GM18868 (cell line): ENCODE measurements at regions not wholly inside any gene's neighbourhood (a gene's known extent, or its start where the extent isn't known, plus 50 kb on each side); places are given as distances from the start of the nearest gene placed in this dataset.

Source experiments
- ATAC-seq: cut with Tn5 transposase; IDR thresholded peaks from one replicate; pipeline ENCODE4 v1.9.1; 2021; ENCODE audit warnings: mild to moderate bottlenecking, moderate library complexity; ENCODE audit not compliant: unreplicated experiment

GRCh38 chr6:159487636-159488035 lies 205.4 kb downstream of the SOD2 start:
- no peak for ATAC-seq

DNA sequence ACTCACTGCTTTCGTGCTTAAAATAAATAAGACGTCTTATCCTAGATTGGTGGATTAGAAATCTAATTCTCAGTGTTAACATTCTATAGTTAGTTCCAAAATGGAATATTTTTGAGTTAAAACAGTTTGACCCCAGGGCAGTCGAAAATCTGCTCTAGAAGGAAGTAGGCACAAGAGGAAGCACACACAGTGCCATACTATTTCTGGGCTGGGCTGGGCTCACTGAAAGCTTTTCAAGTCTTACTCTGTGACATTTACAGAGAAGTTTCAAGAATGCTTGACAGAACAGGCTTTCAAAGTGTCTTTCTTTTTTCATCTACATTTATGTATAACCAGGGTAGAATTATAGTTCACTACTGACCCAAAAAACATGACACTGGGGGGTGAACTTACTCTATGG lies 209.8 kb downstream of the SOD2 start:
- no peak for ATAC-seq

DNA sequence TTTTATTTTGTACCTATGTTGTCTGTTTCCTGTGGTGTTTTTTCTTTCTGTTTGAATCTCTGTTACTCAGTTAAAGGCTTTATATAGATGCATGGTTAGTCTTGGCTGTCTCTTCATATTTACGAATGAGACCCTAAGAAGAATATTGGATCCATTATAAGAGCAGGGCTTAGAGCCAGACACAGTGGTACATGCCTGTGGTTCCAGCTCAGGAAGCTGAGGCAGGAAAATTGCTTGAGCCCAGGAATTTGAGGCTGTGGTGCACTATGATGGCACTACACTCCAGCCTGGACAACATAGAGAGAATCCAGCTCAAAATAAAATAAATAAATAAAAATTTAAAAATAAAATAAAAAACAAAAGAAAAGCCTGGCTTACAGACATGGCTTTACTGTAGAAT lies 211.1 kb downstream of the SOD2 start:
- ATAC-seq, result no peak

GRCh38 chr6:159480471-159480870 lies 212.6 kb downstream of the SOD2 start:
- ATAC-seq, result no peak

DNA sequence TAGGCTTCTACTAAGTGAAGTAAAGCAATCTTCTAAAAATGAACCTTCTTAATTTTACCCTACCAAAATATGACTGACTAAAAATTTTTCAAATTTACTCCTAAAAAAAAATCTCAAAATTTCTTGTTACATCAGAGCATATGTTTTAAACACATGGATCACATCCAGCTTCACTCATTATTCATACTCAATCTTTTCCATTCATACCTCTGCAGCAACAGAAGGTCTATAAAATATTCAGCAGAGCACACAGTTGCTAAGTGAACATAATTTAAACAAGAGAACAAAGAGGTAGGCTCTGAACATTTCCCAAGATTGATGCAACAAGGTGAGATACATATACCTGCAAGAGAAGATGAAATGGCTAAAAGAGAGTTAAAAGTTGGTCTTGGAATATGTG lies 213.9 kb downstream of the SOD2 start:
- ATAC-seq, result no peak

- ATAC-seq, result no peak
Measured at GRCh38 chr6:159473475-159474263, 219.4 kb downstream of the SOD2 start.

GRCh38 chr6:159470397-159470796 lies 222.6 kb downstream of the SOD2 start:
- ATAC-seq, result no peak

DNA sequence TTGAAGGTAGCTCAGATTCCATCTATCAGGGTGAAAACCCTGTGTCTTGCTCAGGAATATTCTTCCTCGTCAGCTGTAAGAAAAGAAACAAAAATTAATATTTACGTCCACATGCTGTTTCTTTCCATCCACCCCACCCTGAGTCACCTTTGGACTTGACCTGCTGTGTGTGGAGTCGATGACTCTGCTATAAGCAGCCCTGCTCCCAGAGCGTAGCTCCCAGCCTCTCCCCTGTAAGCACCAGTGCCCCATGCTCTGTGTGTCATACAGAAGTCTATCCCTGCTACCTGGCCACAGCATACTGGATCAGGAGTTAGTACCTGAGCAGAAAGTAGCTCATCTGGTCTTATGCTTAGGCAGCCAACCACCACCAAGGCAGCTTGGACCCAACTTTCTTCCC lies 223.6 kb downstream of the SOD2 start:
- no peak for ATAC-seq

DNA sequence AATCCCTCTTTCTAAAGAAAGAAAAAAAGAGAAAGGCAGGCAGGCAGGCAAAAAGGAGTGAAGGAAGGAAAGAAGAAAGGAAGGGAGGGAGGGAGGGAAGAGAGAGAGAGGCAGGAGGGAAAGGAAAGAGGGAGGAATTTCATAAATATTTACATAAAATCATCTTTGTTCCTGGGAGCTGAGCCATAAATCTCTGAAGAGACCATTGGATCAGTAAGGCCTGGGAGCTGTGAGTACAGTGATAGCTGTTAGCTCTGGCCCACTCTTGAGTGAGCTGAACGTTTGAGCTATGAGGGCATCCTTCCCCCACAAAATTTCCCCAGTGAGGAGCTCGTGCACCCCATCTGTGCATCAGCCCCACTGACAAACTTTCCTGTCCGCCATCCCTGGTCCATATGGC lies 224.0 kb downstream of the SOD2 start:
- ATAC-seq, result no peak

DNA sequence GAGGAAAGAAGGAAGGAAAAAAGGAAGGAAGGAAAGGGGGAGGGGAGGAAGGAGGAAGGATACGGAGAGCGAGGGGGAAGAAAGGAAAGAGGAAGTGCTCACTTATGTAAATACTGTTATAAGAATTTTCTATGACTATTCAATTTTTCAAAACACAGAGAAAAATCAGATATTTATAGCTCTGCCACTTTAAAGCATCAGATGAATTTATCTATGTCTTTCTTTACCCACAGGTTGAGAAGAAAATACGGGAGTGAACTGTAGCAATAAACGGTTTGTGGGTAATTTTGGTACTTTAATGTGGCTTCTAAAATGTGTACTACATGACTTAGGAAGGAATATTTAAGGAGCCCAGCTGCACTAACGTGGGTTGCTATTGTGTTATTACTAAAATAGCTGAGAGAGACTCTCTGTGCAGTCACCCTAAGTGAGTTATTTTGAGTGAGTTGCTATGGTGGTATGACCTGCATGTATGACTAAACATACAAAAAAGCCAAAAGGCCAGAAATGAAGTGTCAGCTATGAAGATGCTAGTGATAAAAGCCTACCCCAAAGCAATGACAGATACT lies 225.5 kb downstream of the SOD2 start:
- peak; percentile 90 for ATAC-seq

DNA sequence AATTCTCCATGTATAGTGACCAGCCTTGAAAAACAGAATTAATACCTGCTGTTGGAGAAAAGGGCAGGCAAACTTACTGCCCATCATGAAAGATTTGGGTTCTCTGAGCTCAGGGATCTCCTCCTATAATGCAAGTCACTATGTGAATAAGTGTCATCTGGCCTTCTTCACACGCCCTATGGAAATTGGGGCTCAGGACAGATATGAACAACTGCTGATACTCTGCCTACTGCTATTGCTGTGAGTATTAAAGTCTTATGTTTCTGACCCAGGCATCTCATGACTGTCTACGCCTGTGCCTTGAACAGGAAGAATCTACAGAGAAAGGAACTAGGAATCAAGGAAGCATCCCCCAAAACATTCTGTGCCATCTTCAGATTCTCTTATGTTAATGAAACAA lies 226.1 kb downstream of the SOD2 start:
- ATAC-seq, result no peak

GRCh38 chr6:159464816-159465215 lies 228.2 kb downstream of the SOD2 start:
- no peak for ATAC-seq

DNA sequence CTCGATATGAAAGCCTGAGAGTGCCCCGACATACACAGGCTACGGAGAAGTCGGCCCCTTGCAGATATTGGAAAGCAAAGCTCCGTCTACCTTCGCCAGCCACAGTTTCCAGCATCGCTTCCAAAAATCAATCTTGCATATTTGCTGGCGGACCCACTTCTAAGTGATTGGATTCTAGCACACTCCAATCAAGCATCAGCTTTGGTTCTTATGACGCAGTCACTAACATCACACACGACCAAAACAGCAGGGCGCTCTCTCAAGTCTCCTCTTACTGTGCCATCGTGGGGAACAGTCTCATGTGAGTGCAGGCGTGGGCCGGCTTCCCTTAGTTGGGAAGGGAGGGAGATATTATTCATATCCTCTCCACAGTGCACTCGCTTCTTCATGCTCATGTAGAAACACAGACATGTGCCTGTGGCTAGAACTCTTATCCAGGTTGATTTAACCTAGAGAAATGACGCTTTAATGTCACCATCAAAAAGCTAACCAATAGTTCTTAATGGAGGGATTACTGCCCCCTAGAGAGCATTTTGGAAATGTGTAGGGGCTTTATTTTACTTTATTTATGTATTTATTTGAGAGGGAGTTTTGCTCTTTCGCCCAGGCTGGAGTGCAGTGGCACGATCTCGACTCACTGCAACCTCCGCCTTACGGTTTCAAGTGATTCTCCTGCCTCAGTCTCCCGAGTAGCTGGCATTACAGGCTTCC lies 229.8 kb downstream of the SOD2 start:
- no peak for ATAC-seq

DNA sequence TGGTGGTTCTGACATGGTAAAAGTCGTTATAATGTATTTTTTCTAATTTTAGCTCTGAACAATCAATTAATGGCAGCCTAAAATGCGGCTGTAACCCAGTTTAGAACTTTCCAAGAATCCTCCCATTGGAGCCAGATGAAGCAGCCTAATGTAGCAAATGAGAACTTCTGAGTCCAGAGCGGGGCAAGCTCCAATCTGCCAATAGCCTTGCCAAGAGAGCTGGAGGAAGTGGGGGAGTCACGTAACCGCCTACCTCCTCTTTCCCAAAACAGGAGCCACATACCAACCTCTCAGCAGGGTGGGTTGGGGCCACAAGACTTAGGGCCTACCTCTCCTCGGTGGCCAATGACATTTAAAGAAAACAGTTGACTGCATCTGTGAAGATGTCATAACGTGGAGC lies 230.6 kb downstream of the SOD2 start:
- ATAC-seq, result no peak

DNA sequence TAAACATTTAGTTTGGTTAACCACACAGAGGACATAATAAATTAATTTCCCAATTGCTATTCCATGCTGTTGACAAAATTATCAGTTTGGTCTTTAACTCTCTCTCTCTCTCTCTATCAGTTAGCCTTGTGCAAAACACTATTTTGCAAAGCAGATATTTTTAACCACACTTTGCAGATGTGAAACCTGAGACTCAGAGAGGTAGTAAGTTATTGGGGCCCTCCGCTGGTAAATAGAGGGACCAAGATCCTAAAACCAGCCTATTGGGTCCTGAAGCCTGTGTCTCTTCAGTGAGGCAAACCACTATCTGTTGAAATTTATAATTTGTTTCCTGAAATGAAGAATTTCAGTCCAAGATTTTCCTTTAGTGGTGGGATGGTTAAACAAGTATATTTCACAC lies 231.0 kb downstream of the SOD2 start:
- ATAC-seq, result peak; percentile 94

DNA sequence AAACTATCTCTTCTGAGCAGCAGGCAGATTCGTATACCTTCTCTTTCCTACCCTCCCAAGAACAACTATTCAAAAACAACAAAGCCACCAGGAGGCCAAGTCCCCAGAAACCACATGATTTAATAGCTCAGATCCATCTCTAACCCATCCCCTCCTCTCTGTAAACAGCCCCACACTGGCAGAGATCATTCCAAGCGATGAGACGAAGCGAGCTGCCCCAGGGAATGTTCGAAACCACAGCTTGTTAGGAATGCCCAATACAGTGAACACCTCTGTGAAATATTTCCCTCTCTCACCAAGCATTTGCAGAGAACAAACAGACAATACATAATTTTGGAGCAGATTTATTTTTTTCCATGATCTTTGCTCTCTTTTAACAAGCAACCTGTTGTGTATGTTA lies 231.8 kb downstream of the SOD2 start:
- ATAC-seq, result no peak

DNA sequence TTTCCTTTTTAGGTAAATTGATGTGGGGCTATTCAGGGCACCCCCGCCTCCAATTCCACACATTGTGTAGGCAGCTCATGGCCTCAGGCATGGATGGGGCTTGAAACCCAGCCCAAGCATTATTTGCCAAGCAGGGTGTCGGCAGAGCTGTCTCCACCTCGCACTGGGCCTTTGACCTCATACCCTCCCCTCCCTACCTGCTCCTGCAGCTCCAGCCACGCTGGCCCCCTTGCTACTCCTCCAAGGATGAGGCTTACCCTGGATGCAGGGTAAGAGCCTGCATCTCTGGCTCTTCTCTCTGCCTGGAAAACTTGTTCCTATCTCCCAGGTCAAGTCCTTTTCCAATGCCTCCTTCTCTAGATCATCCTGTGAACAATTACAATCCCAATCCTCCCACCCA lies 232.6 kb downstream of the SOD2 start:
- ATAC-seq, result no peak

DNA sequence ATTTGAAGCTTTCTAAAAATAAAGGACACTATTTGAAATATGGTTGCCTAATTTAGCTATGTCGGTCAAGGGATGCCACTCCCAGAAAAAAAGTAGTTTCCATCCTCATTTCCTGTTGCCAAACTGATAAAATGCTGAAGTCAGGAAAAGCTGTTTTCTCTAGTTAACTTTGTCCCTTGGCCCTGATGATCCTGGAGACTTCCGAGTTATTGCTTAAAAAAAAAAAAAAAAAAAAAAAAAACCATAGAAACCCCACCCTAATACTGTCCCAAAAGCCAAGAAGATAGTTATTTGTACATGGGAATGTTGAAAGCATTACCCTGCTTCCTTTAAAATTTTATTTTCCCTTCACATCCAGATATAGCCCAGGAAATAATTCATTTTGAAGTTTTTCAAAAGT lies 236.7 kb downstream of the SOD2 start:
- ATAC-seq, result no peak

DNA sequence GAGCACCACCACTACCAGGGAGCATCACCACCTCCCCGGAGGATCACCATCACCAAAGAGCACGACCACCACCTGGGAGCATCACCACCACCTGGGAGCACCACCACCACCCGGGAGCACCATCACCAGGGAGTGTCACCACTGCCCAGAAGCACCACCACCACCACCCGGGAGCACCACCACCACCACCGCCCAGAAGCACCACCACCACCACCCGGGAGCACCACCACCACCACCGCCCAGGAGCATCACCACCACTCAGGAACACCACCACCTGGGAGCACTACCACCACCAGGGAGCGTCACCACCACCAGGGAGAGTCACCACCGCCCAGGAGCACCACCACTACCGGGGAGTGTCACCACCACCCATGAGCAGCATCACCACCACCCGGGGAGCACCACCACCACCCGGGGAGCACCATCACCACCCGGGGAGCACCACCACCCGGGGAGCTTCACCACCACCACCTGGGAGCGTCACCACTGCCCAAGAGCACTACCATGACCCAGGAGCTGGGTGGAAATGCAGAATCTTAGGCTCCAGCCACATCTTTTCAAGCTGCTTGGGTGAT lies 237.3 kb downstream of the SOD2 start:
- no peak for ATAC-seq

GRCh38 chr6:159450815-159451465 lies 242.1 kb downstream of the SOD2 start:
- ATAC-seq, result no peak

- no peak for ATAC-seq
Measured at GRCh38 chr6:159446340-159446739, 246.7 kb downstream of the SOD2 start.
